DND-41 (cell line): ENCODE measurements at regions not wholly inside any gene's neighbourhood (a gene's known extent, or its start where the extent isn't known, plus 50 kb on each side); places are given as distances from the start of the nearest gene placed in this dataset.

Experiments
- CTCF ChIP-seq: IDR thresholded peaks from 2 replicates; pipeline ENCODE4 v1.5.1; 2012; ENCODE audit warnings: borderline replicate concordance, low read length, moderate library complexity, mild to moderate bottlenecking; ENCODE audit not compliant: poor library complexity, severe bottlenecking; ENCODE audit errors: extremely low read depth
- EZH2 ChIP-seq: IDR thresholded peaks from 3 replicates; pipeline ENCODE4 v1.6.1; 2012; ENCODE audit warnings: borderline replicate concordance, low read depth, mild to moderate bottlenecking, moderate library complexity, low read length, inconsistent platforms; ENCODE audit not compliant: severe bottlenecking

GRCh38 chr3:178126686-178127085, 409.6 kb upstream of the KCNMB2 start:
- TF ChIP-seq CTCF (no peak), EZH2 (no peak)
